ENCODE measurements at regions not wholly inside any gene's neighbourhood (a gene's known extent, or its start where the extent isn't known, plus 50 kb on each side); places are given as distances from the start of the nearest gene placed in this dataset.

DNA sequence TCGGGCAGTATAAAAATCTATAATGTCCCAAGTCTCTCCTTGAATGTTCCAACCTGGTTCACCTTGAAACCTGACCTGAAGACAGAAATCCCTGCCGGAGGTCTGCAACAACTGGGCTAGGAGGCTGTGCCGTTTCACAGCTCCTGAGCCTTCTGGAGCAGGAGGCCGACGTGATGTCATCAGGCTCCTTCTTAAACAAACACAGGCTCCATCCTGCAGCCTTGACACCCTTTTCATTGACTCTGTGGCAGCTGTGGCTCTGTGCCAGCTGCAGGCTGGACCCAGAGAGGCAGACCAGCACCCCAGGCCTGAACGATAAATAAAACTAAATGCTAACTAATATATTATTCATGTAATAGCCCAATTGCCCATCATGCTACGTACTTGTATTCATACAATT, 483.9 kb downstream of the CD83 start:
- ATAC-seq (no peak), DNase-seq (no peak)
- no peaks in the 10 kb centered on the region for H3K27me3 Mint-ChIP-seq (ENCODE audit: low read depth in 2 of 2)
- H3K27me3 ChIP-seq (ENCODE audit: control insufficient read depth, insufficient read depth, low read length) = no peaks in the 10 kb centered on the region
- H3K27ac Mint-ChIP-seq = no peak overlapping the region
- H3K4me1 ChIP-seq (ENCODE audit: control insufficient read depth, insufficient read depth, low read length) = no peaks in the 10 kb centered on the region
- intact Hi-C loops (cut with micrococcal nuclease) = no loop called here
- no peaks in the 10 kb centered on the region for H3K9me3 Mint-ChIP-seq
- no peaks in the 10 kb centered on the region for H3K36me3 Mint-ChIP-seq
- no peaks in the 10 kb centered on the region for H3K36me3 ChIP-seq (ENCODE audit: control insufficient read depth, insufficient read depth, low read length)
- TF ChIP-seq, protein P1, sequence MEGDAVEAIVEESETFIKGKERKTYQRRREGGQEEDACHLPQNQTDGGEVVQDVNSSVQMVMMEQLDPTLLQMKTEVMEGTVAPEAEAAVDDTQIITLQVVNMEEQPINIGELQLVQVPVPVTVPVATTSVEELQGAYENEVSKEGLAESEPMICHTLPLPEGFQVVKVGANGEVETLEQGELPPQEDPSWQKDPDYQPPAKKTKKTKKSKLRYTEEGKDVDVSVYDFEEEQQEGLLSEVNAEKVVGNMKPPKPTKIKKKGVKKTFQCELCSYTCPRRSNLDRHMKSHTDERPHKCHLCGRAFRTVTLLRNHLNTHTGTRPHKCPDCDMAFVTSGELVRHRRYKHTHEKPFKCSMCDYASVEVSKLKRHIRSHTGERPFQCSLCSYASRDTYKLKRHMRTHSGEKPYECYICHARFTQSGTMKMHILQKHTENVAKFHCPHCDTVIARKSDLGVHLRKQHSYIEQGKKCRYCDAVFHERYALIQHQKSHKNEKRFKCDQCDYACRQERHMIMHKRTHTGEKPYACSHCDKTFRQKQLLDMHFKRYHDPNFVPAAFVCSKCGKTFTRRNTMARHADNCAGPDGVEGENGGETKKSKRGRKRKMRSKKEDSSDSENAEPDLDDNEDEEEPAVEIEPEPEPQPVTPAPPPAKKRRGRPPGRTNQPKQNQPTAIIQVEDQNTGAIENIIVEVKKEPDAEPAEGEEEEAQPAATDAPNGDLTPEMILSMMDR (IDR thresholded peaks at IDR 0.05) = no peak
- no peak overlapping the region for H3K4me3 ChIP-seq (ENCODE audit: low read length)
- H3K4me3 Mint-ChIP-seq = no peak overlapping the region
- 93% methylated on average over 6 of the region's 7 CpGs for WGBS (ENCODE audit: insufficient coverage)
- H3K27ac ChIP-seq (ENCODE audit: low read length) = no peak overlapping the region
- H3K9me3 ChIP-seq (ENCODE audit: control insufficient read depth, insufficient read depth, low read length) = no peaks in the 10 kb centered on the region
- no peaks in the 10 kb centered on the region for H3K4me1 Mint-ChIP-seq

DNA sequence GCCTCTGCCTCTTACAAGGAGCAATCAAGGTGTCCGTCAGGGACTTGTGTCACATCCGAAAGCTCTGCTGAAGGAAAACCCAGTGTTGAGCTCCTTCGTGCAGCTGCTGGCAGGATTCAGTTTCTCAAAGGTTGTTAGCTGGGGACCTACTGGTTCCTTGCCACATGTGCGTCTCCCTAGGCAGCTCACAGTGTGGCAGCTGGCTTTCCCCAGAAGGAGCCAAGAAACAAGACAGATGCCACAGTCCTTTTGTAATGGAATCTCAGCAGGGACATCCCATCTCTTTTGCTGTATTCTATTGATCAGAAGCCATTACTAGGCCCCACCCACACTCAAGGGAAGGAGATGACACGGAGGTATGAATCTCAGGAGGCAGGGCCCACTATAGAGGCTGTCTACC, 488.8 kb downstream of the CD83 start:
- ATAC-seq (no peak), DNase-seq (no peak)
- Histone ChIP-seq H3K27ac (ENCODE audit: low read length) (no peak overlapping the region), H3K27me3 (ENCODE audit: control insufficient read depth, insufficient read depth, low read length) (no peaks in the 10 kb centered on the region), H3K36me3 (ENCODE audit: control insufficient read depth, insufficient read depth, low read length) (no peaks in the 10 kb centered on the region), H3K9me3 (ENCODE audit: control insufficient read depth, insufficient read depth, low read length) (no peaks in the 10 kb centered on the region), H3K4me3 (ENCODE audit: low read length) (no peak overlapping the region), H3K4me1 (ENCODE audit: control insufficient read depth, insufficient read depth, low read length) (no peaks in the 10 kb centered on the region)
- H3K9me3 Mint-ChIP-seq = peaks cover 0 to 3% of the 10 kb centered on the region in 2 donors
- peaks cover 0 to 5% of the 10 kb centered on the region in 2 donors for H3K27me3 Mint-ChIP-seq (ENCODE audit: low read depth in 2 of 2)
- 97% methylated on average over 4 of the region's 5 CpGs for WGBS (ENCODE audit: insufficient coverage)
- TF ChIP-seq, protein P1 (IDR thresholded peaks at IDR 0.05) = no peak
- no peak overlapping the region for H3K27ac Mint-ChIP-seq
- no peaks in the 10 kb centered on the region for H3K4me1 Mint-ChIP-seq
- intact Hi-C loops (cut with micrococcal nuclease) = no loop called here
- no peaks in the 10 kb centered on the region for H3K36me3 Mint-ChIP-seq
- H3K4me3 Mint-ChIP-seq = no peak overlapping the region

DNA sequence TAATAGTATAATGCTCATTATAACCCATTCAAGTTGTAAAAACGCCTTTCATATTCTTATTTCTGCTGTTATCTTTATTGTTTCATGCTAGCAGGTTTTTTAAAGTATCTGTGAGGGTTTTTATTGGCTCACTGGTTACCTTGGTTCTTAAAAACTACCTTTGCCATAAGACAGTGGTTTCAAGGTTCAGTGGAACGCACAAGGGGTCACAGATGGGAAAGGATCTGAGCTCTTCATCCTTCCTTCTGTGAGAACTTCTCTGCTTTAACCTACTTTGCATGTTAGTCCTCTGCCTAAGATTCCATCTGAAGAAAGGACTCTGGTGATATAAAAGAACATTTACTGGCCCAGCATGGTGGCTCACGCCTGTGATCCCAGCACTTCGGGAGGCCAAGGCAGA, 492.6 kb downstream of the CD83 start:
- H3K27me3 ChIP-seq (ENCODE audit: control insufficient read depth, insufficient read depth, low read length) = no peaks in the 10 kb centered on the region
- H3K36me3 Mint-ChIP-seq = no peaks in the 10 kb centered on the region
- TF ChIP-seq, protein P1 (IDR thresholded peaks at IDR 0.05) = no peak
- H3K9me3 Mint-ChIP-seq = peaks cover 0 to 3% of the 10 kb centered on the region in 2 donors
- H3K4me3 ChIP-seq (ENCODE audit: low read length) = no peak overlapping the region
- H3K27ac Mint-ChIP-seq = no peak overlapping the region
- H3K9me3 ChIP-seq (ENCODE audit: control insufficient read depth, insufficient read depth, low read length) = no peaks in the 10 kb centered on the region
- H3K4me1 Mint-ChIP-seq = peaks cover 12 to 16% of the 10 kb centered on the region in 2 donors
- intact Hi-C loops (cut with micrococcal nuclease) = no loop called here
- no peak for DNase-seq
- H3K36me3 ChIP-seq (ENCODE audit: control insufficient read depth, insufficient read depth, low read length) = no peaks in the 10 kb centered on the region
- no peak overlapping the region for H3K27ac ChIP-seq (ENCODE audit: low read length)
- WGBS (ENCODE audit: insufficient coverage) = 89% methylated on average over 3 of the region's 4 CpGs
- no peak for ATAC-seq
- H3K4me1 ChIP-seq (ENCODE audit: control insufficient read depth, insufficient read depth, low read length) = peaks cover 10% of the 10 kb centered on the region
- peaks cover under 1 to 16% of the 10 kb centered on the region in 2 donors for H3K27me3 Mint-ChIP-seq (ENCODE audit: low read depth in 2 of 2)
- H3K4me3 Mint-ChIP-seq = no peak overlapping the region
